SKM-1 (cell line): ENCODE measurements at regions not wholly inside any gene's neighbourhood (a gene's known extent, or its start where the extent isn't known, plus 50 kb on each side); places are given as distances from the start of the nearest gene placed in this dataset.
"Not testable (repeated sequence)": the region's sequence is repeated elsewhere in the genome, so short reads cannot be mapped to it uniquely, and the experiment has no call there.

Experiments used
- DNase-seq: peaks from one replicate; lab custom pipeline; 2025; ENCODE audit not compliant: unreplicated experiment; lab: John Stamatoyannopoulos, UW

DNA sequence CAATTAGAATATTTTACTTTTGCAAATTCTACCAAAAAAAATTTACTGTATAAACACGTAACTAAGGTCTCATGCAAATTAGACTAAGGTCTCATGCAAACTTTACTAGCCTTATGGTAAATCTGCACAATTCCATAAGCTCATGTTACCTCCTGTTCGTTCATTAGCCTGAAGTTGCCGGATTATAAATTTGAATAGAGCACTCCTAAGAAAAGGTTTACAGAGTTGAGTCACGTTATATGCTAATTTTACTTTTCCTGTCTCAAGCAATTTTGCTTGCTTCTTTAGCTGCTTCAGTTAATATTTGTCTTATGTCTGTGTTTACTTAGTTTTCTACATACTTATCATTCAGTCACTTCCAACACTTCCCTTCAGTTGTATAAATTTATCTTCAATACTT, 1434.0 kb upstream of the EYS start:
- no peak for DNase-seq

DNA sequence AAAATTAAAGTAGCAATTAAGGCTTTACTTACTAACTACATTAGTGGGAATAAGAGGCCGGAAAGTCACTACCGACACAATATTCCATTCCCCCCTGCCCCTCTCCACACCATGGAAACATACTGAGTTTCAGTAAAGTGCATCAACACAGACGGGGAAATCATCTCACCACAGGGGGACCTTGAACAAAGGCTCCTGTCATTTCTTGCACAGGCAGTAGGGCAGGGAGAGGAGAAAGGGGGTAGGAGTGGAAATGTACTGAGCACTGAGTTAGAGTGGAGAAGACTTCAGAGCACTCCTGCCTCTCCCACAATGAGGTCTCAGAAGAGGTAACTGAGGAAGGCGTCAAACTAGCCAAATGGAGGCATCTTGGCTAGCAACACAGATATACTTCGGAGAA, 1426.9 kb upstream of the EYS start:
- DNase-seq, result no peak

DNA sequence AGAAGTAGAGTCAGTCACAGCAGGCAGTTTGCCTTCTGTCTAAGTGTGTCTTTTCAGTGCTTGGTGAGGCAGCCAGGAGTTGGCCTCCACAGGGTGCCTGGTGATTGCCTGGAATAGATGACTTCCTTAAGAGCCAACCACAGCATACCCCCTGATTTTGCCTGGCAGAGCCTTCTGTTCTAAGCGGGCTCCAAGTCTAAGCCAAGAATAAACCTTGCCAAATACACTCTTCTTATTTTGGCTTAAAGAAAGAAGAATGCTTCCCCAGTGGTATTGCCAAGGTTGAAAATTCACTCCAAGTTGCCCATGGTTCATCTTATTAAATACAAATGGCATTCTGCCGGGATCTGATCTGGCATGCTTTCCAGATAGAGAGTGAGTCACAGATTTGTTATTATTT, 1424.8 kb upstream of the EYS start:
- DNase-seq, result no peak

DNA sequence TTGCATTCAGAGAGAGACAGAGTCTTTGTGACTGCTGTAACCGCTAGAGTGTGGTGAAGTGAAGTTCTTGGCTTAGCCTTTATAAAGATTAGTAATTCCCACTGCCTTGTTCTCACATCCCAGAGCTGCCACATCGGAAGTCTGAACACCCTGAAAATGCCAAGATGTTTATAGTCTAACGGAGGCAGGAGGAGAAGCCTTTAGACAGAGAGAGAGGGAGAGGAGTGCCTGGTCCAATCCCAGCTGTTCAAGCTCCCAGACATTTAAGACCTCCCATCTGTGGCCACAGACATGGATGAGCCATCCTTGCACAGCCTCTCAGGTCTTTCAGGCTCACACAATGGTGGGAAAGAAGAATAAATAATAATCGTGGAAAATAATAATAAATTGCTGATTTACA, 1422.8 kb upstream of the EYS start:
- DNase-seq, result no peak

DNA sequence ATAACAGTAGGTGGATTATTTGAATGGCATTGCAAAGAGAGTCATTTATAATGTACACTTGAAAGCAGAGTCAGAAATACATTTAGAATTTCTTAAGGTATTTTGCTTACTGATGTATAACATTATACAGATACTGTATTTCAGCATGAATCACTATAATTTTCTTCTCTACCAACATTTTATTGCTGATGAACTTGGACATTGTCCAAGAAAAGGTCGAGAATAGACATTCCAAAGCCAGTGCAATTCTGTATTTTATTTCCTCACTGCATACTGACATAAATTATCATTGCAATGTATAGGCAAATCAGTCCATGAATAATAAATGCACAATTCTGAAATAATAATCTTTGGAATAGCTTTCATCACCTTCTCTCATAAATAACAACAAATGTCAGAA, 1420.0 kb upstream of the EYS start:
- DNase-seq, result no peak

DNA sequence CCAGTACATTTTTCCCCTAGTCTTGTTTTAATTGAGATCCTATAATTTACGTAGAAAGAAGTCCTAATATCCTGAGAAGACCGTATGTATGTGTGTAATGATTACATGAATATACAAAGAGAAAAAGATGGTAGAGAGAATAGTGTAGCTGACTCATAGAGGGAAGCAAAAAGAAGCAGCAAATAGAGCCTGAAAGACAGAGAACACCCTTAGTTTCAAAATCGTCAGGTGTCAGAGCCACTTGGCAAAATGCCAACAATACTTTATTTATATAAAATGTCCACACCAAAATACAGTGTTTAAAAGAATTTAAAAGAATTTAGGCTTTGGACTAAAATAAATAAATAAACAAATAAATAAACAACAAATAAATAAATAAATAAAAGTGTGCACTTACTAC, 1414.1 kb upstream of the EYS start:
- no peak for DNase-seq

DNA sequence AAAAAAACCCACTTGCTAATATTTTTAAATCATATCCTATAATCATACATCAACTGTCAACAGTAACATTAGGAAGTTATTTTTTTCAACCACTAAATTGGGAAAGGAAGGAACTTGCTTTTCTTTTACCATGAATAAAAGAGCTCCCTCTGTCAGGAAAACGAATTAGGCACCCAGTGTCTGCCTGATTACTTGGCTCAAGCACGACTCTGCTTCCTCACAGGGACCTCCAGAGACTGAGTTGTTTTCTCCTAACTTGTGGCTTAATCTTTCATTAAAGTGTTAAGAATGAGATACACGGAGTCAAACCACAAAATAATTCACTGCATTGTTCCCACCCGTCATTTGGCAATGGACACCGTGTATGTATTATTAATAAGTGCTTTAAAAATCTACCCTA, 1405.1 kb upstream of the EYS start:
- no peak for DNase-seq

DNA sequence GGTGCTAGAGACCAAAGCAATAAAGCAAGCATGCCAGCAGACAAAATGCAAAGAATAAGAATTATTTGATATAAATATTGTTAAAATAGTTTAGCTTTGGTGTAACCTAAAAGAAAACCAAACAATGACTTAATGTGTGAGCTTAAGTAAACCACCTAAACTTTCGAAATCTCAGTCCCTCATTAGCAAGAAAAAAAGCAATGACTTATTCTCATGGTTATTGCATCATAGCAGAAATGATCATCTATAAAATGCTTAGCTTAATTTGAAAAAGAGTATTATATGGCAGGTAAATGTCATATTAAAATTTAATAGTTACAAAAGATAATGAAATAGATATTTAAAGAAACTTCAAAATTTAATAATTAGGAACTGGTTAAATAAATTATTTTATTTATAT, 1395.7 kb upstream of the EYS start:
- DNase-seq, result no peak

DNA sequence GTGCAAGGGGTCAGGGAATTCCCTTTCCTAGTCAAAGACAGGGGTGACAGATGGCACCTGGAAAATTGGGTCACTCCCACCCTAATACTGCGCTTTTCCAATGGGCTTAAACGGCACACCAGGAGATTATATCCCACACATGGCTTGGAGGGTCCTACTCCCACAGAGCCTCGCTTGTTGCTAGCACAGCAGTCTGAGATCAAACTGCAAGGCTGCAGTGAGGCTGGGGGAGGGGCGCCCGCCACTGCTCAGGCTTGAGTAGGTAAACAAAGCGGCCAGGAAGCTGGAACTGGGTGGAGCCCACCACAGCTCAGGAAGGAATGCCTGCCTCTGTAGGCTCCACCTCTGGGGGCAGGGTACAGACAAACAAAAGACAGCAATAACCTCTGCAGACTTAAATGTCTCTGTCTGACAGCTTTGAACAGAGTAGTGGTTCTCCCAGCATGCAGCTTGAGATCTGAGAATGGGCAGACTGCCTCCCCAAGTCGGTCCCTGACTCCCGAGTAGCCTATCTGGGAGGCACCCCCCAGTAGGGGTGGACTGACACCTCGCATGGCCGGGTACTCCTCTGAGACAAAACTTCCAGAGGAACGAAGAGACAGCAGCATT, 1388.7 kb upstream of the EYS start:
- not testable (repeated sequence) for DNase-seq

DNA sequence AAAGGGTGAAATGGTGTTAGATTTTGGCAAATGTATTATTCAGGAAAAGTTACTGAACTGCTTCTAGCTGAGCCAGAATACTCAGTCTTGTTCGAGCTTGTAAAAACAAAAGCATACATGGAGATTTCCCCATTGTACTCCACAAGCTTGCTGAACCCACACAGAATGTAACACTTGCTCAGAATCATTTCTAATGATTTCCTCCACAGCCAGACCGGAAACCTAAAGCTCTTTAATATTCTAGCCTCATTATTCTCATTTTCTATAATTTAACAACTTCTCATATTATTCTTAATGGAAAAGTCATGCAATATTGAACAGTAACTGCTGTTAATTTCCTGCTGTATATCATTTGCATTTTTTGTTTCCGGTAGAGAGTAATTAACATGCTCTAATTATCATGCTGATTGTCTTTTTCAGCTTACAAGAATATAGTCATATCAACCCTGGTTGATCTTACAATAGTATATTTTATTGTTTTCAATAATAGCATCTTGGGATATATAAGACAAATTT, 1387.5 kb upstream of the EYS start:
- DNase-seq, result no peak

DNA sequence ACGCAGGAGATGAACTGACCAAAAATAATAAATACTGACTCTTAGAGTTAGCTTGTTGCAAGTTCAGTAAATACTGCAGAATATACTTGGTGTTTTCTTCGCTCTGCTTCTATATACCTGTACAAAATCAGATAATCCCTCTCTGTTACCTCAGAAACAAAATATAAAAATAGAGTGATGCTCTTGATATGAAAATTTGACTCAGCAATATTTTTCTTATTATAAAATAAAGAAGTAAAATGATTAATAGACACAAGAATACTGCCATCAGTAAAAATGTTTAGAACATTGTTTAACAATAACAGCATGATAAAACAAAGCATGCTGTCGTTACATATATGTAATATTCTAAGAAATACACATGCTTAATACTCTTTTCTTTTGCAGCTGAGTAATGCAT, 1366.9 kb upstream of the EYS start:
- DNase-seq, result no peak

DNA sequence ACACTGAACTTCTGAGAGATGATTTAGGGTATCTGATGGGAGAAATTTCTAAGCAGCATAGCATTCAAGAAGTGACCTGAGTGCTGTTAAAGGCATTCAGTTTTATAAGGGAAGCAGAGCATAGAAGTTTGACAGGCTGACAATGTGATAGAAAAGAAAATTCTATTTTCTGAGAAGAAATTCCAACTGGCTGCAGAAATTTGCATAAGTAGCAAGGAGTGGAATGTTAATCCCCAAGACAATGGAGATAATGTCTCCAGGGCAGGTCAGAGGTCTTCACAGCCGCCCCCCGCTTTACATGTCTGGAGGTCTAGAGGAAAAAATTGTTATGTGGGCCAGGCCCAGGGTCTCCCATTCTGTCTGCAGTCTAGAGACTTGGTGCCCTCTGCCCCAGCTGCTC, 1361.8 kb upstream of the EYS start:
- DNase-seq, result no peak

DNA sequence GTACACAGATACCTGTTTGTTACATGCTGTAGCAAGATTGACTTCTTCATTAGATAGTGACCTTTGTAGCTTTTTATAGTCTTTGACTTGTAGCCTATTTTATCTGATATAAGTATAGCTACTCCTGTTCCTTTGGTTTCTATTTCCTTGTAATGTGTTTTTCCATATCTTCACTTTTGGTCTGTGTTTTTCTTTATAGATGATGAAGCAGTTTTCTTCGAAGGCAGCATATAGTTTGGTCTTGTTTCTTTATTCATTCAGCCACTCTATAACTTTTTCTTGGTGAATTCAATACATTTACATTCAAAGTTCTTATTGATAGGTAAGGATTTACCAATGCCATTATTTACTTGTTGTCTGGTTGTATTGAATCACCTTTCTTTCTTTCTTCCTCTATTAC, 1357.3 kb upstream of the EYS start:
- DNase-seq, result no peak

DNA sequence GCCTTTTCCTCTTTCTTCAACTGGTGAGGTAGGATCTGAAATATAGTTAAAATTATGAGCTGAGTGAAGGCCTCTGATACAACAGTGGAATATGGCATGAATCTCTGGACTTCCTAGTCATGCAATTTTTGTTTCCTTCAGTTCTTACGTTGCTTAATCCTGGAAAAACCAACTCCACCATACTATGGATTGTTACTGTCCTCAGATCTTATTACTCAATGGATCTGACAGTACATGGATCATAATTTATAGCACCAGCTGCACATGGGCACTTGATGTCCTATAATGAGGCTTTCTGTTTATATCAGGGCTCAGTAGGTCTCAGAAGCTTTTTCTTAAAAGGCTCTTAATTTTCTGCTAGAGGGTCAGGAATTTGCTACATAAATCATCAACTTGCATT, 1341.0 kb upstream of the EYS start:
- no peak for DNase-seq

DNA sequence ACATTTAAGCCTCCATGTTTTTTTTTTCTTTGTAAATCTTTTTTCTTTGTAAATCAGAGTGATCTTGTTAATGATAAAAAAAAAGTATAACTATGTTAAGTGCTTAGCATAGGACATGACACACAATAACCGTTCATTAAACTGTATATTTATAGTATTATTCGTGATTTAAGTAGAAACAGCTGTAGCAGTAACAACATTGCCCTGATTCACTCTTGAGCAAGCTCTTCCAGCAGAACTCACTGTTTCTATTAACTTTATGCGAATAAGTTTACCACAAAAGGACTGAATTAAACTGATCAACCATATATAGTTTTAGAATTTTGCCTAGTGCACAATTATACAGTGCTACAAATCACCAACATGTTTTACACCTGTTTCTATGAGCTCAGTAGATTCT, 1338.0 kb upstream of the EYS start:
- no peak for DNase-seq

DNA sequence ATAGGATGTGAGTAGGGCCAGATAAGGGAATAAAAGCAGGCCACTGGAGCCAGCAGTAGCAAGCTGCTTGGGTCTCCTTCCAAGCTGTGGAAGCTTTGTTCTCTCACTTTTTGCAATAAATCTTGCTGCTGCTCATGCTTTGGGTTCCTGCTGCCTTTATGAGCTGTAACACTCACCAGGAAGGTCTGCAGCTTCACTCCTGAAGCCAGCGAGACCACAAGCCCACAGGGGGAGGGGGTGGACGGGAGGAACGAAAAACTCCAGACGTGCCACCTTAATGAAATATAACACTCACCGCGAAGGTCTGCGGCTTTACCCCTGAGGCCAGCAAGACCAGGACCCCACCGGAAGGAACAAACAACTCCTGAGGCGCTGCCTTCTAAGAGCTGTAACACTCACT, 1324.4 kb upstream of the EYS start:
- DNase-seq, result no peak

DNA sequence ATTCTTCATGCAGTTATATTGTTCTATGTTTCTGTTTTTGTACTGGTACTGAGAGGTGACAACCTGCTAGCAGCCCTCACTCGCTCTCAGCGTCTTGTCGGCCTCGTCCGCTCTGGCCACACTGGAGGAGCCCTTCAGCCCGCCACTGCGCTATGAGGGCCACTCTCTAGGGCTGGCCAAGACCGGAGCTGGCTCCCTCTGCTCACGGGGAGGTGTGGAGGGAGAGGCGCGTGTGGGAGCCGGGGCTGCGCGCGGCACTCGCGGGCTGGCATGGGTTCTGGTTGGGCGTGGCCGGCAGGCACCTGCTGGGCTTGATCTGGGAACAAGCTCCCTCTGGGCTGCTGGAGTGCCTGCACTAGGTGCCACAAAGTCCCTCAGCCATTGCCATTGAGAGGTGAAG, 1323.8 kb upstream of the EYS start:
- DNase-seq, result no peak

DNA sequence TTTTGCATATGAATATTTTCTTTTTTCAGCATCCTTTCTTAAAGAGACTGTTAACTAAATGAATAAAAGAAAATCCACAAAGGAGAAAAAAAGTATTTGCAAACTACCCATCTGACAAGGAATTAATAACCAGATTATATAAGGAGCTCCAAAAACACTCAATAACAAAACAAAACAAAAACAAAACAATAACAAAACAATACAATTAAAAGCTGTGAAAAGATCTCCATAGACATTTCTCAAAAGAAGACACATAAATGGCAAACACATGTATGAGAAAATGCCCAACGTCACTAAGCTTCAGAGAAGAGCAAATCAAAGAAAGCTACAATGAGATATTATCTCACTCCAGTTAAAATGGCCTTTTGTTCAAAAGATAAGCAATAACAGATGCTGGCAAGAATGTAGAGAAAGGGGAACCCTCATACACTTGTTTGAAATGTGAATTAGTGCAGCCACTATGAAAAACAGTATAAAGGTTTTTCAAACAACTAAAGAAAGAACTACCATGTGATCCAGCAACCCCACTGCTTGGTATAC, 1310.0 kb upstream of the EYS start:
- no peak for DNase-seq

DNA sequence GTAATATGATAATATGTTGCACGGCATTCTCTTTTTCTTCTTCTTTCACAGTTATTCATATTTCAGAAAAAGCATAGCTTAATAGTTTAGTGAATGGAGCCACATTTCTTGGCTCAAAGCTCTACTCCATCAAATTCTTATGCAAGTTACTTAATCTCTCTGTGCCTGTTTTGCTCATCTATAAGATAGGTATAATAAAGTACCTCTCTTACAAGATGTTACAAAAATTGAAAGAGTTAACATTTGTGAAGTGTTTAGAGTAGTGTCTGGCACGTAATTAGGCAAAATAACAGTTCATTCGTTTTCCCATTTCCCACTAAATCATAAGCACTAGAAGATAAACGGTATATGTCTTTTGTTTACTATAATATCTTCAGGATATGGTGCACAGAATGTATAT, 1304.4 kb upstream of the EYS start:
- DNase-seq, result no peak

DNA sequence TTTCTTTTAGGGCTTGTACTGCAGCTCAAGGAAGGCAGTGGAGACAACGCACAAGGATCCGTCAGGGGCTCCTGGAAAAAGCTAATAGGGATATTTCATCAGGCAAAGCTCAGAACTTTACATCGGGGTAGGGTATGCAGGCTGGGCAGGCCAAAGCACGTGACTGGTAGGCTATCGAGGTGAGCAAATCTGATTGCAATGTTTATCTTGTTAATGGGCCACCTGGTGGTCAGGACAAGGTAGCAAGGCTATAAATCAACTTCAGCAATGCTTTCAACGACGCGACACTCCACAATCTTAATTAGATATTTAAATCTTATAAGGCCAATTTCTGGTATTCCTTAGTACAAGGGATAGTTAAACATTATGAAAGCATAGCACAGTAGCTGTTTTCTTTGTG, 1302.8 kb upstream of the EYS start:
- DNase-seq, result no peak

DNA sequence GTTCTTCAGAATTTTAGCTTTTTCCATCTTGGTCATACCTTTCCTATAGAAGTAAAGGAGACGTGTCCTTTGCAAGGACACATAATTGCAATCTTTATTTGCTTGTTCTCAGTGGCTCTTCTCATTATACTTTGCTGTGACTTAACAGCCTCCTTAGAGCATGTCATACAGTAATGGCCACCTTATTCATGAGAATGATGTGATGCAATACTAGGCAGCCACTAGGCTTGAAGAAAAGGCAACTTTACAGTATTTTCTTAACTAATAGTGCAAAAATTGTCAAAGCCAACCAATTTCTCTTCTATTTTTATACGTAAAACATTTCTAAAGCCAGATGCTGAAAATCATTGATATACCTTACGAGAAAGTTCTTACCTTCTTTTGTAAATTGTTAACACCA, 1296.8 kb upstream of the EYS start:
- DNase-seq, result no peak

DNA sequence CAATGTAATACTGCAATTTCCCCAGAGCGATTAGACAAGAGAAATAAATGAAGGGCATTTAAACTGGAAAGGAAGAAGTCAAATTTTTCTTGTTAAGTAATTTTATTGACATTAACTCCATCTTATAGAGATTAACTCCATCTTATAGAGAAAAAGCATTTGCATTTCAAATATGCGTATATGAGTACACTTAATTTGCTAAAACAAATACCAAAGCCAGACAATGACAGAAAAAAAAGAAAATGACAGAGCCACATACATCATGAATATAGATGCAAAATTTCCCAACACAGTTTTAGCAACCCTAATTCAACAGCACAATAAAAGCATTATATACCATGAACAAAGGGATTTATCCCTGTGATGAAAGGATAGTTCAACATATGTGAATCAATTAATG, 1293.1 kb upstream of the EYS start:
- DNase-seq, result no peak

DNA sequence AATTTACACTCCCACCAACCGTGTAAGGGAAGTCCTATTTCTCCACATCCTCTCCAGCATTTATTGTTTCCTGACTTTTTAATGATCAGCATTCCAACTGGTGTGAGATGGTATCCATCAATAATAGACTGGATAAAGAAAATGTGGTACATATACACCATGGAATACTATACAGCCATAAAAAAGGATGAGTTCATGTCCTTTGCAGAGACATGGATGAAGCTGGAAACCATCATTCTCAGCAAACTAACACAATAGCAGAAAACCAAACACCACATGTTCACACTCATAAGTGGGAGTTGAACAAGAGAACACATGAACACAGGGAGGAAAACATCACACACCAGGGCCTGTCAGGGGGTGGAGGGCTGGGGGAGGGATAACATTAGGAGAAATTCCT, 1290.6 kb upstream of the EYS start:
- DNase-seq, result not testable (repeated sequence)
